Smooth muscle cell of the brain vasculature (primary cell): ENCODE measurements at regions not wholly inside any gene's neighbourhood (a gene's known extent, or its start where the extent isn't known, plus 50 kb on each side); places are given as distances from the start of the nearest gene placed in this dataset.
A peak's percentile ranks its signal among the peaks of the same experiment; 100 is the strongest.

Experiments used
- DNase-seq: peaks from one replicate; pipeline ENCODE4 v3.0.0-alpha.2; 2012; ENCODE audit warnings: low read depth, low spot score

DNA sequence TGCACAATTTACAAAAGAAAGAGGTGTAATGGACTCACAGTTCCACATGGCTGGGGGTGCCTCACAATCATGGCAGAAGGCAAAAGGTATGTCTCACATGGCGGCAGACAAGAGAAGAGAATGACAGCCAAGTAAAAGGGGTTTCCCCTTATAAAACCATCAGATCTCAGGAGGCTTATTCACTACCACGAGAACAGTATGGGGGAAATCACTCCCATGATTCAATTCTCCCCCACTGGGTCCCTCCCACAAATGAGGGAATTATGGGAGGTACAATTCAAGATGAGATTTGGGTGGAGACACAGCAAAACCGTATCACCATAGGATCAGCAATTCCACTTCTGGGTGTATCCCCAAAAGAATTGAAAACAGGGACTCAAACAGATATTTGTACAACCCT, 97.5 kb upstream of the STX18 start:
- no peak for DNase-seq

DNA sequence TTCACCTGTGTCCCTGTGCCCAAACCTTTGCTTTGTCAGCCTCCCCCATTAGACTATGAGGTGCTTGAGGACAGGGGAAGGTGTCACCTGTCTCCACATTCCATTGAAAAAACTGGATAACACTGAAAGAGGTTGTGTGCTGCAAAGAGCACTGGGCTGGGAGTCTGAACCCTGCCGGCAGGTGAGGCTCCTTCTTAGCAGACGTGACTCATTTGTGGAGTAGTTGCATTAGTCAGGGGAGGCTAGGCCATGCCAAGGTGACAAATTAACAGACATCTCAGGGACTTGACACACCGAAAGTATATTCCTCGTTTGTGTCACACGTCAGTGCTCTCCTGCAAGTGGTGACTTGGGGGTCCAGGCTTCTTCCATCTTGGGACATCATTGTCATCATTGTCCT, 95.9 kb upstream of the STX18 start:
- no peak for DNase-seq

DNA sequence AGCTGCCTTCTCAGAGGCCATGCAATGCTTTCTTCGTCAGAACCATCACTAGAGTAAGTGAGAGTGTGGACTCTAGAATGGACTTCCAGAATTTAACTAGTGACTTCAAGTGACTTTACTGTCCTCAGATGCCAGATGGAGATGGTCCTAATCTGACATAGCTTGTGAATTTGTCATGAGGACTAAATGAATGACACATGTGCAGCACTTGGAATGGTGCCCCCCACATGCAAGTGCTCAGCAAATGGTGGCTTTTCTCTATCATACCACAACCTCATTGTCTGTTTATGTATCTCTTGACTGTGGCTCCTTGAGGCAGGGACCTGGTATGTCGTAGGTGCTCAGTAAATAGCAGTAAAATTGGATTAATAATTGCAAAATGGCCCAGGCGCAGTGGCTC, 91.6 kb upstream of the STX18 start:
- no peak for DNase-seq

DNA sequence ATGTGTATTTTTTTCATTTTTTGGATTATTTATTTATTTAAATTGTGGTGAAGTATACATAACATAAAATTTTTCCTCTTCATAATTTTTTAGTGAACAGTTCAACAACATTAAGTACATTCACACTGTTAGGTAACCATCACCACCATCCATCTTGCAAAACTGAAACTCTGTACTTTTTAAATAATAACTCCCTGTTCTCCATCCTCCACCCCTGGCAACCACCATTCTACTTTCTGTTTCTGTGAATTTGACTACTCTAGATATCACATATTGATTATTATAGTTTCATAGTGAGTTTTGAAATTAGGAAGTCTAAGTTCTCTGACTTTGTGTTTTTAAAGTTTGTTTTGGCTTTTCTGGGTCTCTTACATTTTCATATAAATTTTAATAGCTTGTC, 89.3 kb upstream of the STX18 start:
- DNase-seq = no peak

DNA sequence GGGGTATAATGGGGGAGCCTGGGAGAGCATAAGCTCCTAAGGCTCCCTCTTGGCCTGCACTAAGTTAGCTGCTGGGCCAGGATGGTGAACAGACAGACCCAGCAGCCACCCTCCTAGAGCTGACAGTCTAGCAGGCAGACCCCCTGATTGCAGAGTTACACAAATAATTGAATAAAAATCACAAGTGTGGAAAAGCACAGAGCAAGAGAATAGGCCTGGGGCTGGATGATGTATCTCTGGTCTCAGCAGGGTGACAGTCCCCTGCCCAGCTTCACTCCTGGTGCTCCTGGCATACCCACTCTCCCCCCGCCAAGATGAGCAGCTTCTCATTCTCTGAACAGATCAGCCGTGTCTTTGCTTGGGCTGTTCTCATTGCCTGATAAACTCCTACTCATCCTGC, 86.1 kb upstream of the STX18 start:
- no peak for DNase-seq

DNA sequence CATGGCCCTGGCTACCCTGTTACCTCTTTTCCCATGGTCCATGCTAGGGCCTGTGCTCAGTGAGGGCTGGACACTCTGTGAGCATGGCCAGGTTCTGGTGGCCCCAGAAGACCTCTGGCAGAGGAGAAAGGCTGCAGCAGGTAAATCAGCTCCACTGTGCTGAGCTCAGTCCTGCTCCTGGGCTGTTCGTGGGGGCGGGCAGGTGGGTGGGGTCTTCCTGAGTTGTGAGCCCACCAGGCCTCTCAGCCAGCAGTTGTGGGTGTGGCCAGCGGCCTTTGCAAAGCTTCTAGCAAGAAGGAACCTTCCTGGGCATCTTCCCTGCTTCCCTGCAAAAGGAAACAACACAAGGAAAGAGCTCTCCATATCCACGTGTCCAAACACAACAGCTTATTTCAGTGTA, 85.3 kb upstream of the STX18 start:
- no peak for DNase-seq

DNA sequence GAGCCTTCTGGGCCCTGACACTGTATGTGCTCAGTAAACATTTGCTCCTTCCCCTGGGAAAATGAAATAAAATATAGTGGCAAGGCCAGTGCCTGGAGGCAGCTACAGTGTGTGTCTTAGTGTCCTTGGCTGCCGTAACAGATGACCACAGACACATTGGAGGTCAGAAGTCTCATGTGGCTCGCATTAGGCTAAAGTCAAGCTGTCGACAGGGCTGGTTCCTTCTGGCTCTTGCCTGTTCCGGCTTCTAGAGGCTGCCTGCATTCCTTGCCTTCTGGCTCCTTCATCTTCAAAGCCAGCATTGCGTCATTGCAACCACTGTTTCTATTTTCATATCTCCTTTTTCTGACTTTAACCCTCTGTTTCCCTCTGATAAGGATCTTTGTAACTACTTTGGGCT, 83.6 kb upstream of the STX18 start:
- no peak for DNase-seq

DNA sequence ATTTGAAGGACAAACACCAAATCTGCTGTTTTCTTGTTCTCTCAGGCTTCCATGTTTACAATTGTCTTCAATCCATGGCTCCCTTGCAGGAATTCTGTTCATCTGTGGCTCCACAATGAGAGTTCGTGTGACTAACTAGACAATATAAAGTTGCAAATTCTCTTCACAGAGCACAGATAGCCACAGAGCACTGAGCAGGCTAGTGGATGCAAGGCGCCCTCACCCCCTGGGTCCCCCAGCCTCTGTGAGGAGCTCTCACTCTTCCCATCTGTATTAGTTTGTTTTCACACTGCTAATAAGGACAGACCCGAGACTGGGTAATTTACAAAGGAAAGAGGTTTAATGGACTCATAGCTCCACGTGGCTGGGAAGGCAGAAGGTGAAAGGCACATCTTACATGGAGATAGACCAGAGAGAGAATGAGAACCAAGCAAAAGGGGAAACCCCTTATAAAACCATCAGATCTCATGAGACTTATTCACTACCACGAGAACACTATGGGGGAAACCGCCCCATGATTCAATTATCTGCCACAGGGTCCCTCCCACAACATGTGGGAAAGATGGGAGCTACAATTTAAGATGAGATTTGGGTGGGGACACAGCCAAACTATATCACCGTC, 82.5 kb upstream of the STX18 start:
- no peak for DNase-seq

DNA sequence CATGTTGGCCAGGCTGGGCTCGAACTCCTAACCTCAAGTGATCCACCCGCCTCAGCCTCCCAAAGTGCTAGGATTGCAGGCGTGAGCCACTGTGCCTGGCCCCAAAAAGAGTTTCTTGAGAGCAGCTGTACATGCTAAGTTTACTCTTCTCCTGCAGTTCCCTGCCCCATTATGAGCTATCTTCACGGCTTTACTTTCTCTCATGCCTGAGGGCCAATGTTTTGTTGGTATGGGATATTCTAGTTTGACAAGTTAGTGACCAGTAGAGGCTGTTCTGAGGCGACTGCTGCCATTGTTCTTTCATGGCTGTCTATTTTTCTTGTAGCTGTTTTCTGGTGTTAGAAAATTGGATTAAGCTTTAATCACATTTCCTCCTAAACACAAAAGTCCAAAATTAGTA, 78.0 kb upstream of the STX18 start:
- DNase-seq = no peak

DNA sequence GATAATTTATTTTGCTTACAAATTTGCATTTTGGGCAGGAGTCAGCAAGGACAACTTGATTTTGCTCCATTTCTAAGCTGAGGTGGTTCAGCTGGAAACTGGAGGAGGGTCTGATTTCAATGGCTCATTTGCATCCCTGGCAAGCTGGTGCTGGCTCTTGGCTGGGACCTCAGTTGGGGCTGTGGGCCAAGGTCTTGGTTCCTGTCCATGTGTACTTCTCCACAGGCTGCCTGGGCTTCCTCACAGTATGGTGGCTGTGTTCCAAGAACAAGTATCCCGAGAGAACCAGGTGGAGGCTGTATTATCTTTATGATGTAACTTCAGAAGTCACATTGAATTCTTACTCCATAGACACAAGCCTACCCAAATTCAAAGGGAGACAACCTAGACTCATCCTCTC, 77.0 kb upstream of the STX18 start:
- DNase-seq = peak; percentile 89

DNA sequence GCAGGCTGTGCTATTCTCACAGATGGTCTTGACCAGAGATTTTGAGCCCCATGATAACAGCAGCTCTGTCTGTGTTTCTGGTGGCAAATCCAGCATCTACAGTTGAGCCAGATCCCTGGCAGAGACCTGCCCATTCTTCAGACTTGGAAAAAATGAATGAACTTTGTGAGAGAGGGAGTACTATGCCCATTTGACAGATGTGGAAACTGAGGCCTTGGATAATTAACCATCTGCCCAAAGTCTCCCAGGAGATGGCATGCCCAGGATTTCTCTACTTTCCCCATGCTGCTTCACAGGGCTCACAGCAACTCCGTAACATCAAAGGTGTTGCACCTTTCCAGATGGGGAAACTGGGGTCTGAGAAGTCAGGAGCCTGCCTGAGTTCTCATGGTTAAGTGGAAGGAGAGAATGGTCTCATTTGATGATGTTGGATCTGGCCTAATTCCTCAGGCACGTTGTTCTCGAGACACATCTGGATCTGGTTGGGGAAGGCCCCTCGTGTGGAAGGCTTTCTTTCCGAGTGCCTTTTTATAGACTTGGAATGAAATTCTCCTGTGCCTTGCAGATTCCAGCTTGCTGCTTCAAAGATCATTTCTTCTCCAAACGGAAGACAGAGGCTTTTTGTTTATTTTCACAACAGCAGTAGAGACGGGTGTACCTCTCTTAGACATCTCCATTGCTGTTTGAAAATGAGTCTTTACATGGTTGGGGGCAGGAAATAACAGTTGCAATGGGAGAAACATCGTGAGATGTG, 73.3 kb upstream of the STX18 start:
- no peak for DNase-seq

DNA sequence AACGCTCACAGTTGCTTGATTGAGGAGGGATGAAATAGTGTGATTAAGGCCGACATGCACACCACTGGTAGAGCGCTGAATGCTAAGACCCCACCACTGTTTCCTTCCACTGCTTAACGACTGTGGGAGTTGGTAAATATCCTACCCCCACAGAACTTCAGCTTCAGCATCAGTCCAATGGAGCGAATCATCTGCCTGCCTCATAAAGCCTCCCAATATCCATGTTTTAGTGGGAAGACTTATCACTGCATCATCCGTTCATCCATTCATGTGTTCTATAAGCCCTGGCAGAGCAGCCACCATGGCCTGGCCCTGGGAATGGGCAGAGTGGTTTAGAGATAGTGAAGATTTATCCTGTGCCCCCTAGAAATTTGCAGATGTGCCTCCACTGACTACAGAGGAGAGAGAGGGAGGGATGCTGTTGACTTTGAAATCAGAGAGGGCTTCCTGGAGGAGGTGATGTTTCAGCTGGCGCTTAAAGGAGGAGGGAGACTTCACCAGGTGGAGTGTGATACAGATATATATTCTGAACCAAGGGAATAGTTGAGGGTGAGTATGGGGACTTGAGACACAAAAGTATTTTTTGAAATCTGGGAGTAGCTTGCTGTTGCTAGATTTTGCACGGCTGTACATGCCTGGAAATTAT, 71.9 kb upstream of the STX18 start:
- DNase-seq = no peak

DNA sequence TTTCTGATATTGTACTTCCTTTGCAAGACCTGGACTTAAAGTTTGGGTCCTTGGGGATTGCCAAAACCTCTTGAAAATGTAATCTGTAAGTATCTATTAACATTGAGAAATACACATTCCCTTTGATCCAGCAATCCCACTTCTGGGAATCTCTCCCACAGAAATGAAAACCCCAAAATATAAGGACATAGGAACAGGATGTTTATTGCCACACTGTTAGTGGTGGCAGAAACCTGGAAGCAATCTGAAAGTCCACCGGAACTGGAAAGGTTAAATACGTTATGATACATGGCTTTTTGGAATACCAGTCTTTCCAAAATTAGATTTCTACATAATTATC, 71.2 kb upstream of the STX18 start:
- DNase-seq = no peak

DNA sequence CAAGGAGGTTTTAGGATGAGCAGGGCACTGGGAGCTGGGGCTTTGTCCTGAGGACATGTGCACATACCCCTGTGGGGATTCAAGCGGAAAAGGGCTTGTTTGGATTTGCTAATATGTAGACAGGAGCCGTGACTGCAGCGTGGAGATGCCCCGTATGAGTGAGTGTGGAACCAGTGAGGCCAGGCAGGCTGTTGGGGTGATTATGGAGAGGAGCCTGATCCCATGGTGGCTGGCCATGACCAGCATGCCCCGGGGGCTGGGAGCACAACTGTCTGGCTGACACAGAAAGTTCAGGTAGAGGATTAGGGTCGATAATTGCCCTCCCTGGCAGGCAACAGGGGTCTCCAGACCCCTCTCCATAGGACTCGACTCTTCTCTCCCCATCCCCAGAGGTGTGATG, 68.8 kb upstream of the STX18 start:
- no peak for DNase-seq

DNA sequence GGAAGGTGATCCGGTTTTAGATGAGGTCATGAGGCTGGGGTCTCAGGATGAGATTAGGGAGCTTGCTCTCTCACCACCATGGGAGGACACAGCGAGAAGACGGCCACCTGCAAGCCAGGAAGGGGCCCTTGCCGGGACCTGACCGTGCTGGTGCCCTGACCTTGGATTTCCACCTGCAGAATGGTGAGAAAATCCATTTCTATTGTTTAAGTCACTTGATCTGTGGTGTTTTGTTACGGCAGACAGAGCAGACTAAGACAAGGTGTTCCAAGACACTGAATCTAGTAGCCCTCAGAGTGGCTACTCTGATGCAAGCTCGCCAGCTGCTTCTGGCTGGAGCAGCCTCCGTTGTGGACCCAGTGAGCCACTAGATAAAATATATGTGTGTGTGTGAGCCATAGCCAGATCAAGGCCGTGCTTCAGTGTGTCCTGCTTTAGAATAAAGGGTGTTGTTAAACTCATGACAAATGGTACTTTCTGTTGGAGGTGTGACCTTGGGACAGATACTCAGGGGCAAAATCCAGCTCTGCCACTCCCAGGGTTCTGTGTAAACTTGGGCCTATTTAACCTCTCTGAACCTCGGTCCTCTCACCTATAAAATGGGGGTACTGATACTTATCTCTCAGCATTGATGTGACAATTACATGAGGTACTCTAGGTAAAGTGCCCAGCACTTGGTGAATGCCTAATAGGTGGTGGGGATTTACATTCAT, 67.9 kb upstream of the STX18 start:
- no peak for DNase-seq

DNA sequence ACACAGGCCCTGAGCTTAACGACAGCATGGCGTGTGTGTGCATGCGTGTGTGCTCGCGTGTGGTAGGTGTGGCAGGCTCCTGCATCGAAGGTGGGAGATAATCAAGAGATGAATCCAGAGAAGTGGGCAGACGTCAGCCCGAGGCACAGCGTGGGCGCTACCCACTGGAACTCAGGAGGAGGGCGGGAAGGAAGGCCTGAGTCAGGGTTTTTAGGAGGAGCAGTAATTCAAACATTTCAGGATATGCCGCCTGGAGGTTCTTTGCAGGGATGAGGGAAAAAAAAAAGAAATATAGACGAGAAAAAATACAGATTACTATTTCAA, 66.3 kb upstream of the STX18 start:
- DNase-seq = no peak

DNA sequence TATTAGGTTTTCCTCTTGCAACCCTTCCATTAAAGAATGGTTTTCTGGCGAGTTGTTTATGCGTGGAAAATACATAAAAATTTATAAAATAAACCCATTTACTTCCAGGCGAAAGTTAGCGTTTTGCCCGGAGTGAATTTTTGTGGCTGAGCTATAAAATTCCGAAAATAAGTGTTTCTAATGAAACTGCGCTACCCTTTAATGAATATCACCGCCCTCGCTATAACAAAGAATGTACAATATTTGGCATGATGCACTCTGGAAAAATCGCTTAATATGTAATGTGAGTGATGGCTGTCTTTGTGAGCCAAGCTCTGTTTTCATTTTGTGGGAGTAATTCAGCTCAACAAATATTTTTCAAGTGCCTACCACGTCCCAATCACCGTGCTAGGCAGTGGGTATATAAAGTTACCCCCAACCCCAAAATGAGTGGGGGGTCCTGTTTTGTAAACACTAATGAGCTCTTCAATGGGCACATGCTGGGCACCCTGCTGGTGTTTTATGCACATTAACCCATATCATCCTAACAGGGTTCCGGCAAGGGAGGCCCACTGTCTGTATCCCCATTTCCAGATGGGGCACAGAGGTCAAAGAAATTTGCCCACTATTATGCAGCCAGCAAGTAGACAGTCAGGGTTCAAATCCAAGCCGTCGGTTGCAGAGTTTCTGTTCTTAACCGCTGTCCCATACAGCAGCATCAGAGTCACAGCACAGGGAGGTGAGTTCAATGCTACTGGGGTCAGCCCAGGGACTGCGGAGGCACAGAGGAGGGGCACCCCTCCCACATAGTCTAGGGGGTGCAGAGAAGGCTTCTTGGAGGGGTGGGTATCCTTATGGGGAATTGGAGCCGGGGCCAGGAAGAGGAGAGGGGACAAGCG, 65.7 kb upstream of the STX18 start:
- no peak for DNase-seq

DNA sequence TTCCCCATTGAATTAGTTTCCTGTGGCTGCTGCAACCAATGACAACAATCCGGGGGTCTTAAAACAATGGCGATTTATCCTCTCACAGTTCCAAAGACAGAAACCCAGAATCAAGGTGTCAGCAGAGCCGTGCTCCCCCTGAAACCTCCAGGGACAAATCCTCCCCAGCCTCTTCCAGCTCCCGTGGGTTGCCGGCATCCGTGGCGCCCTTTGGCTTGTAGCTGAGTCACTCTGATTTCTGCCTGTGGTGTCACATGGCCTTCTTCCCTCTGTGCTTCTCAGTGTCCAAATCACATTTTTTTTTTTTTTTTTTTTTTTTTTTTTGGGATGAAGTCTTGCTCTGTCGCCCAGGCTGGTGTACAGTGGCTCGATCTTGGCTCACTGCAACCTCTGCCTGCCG, 64.5 kb upstream of the STX18 start:
- DNase-seq = no peak

DNA sequence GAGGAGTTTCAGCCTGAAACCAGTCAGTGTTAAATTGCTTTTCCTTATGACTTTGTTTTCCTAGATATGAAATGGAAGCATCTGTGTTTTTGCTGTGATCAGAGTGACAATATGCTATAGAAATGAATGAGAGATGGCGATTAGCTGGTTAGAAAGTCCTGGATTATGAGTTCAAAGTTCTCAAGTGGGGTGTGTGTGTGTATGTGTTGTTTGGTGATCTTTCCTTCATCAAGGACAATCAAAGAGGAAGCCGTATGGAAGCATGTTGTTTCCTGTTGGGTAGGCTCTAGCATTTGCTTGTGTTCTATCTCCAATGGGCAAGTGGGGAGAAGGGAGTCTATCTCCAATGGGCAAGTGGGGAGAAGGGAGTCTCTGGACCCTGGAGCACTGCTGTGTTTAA, 64.0 kb upstream of the STX18 start:
- no peak for DNase-seq

DNA sequence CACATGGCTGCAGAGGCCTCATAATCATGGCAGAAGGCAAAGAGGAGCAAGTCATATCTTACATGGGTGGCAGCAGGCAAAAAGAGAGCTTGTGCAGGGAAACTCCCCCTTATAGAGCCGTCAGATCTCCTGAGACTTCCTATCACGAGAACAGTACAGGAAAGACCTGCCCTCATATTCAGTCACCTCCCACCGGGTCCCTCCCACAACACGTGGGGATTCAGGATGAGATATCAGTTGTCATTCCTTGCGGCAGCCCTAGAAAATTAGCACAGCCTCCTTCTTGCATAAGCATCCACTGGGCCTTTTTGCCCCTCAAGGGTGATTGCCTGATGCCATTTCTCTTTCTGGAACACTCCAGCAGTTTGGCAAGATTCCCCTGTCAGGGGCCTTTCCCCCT, 61.7 kb upstream of the STX18 start:
- no peak for DNase-seq

DNA sequence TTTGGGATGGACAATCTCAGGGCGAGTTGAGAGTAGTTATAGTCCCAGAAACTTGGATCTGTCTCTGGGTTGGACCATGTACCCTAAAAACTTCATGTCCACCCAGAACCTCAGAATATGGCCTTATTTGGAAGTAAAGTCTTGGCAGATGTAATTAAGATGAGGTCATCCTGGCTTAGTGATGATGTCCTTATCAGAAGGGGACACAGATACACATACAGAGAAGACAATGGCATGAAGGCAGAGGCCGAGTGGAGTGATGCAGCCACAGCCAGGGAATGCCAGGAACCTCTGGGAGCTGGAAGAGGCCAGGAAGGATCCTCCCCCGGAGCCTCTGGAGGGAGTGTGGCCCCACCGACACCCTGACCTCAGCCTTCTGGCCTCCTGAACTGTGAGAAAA, 61.2 kb upstream of the STX18 start:
- no peak for DNase-seq

DNA sequence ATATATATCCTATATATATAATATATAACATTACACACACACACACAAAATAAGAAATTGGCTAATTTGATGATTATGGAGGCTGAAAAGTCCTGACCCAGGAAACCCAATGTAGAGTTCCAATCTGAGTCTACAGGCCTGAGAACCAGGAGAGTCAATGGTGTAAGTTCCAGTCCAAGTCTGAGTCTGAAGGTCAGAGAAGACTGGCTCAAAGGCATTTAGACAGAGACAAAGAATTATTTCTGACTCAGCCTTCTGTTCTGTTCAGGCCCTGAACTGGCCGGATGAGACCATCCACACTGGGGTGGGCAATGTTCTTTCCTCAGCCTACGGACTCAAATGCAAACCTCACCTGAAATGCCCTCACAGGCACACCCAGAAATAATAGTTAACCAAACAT, 60.6 kb upstream of the STX18 start:
- DNase-seq = no peak
